ENCODE measurements at regions not wholly inside any gene's neighbourhood (a gene's known extent, or its start where the extent isn't known, plus 50 kb on each side); places are given as distances from the start of the nearest gene placed in this dataset.
A peak's percentile ranks its signal among the peaks of the same experiment; 100 is the strongest.

GRCh38 chr9:108053555-108054061 is 564.0 kb upstream of the KLF4 start:
- no peak for TF ChIP-seq CTCF (IDR thresholded peaks at IDR 0.05)
- no peak for TF ChIP-seq POLR2A (IDR thresholded peaks at IDR 0.05; ENCODE audit: low read depth)
- TF ChIP-seq POLR2AphosphoS5 (IDR thresholded peaks at IDR 0.05): peak; percentile 43 to 44
- no peak for TF ChIP-seq EP300 (IDR thresholded peaks at IDR 0.05)
